Ishikawa (cell line): ENCODE measurements at regions not wholly inside any gene's neighbourhood (a gene's known extent, or its start where the extent isn't known, plus 50 kb on each side); places are given as distances from the start of the nearest gene placed in this dataset.

ENCODE experiments used
- CEBPB ChIP-seq: IDR thresholded peaks from 2 replicates; pipeline ENCODE4 v1.6.1; 2012
- CREB1 ChIP-seq: IDR thresholded peaks from 2 replicates; pipeline ENCODE4 v1.6.1; 2012; ENCODE audit warnings: low read depth
- EGR1 ChIP-seq: IDR thresholded peaks from 2 replicates; pipeline ENCODE4 v1.6.1; 2012
- EP300 ChIP-seq: IDR thresholded peaks from 2 replicates; pipeline ENCODE4 v1.6.1; 2012; ENCODE audit warnings: borderline replicate concordance
- FOXM1 ChIP-seq: IDR thresholded peaks from 2 replicates; pipeline ENCODE4 v1.6.1; 2012; ENCODE audit warnings: low read depth, borderline replicate concordance
- MAX ChIP-seq: IDR thresholded peaks from 2 replicates; pipeline ENCODE4 v1.6.1; 2012
- NFIC ChIP-seq: IDR thresholded peaks from 2 replicates; pipeline ENCODE4 v1.6.1; 2012
- RAD21 ChIP-seq: IDR thresholded peaks from 2 replicates; pipeline ENCODE4 v1.6.1; 2012; ENCODE audit warnings: low read depth
- TAF1 ChIP-seq: IDR thresholded peaks from 2 replicates; pipeline ENCODE4 v1.6.1; 2012; ENCODE audit warnings: low read depth, mild to moderate bottlenecking
- TCF12 ChIP-seq: IDR thresholded peaks from 2 replicates; pipeline ENCODE4 v1.6.1; 2012; ENCODE audit warnings: low read depth
- TEAD4 ChIP-seq: IDR thresholded peaks from 2 replicates; pipeline ENCODE4 v1.6.1; 2012
- YY1 ChIP-seq: IDR thresholded peaks from 2 replicates; pipeline ENCODE4 v1.6.1; 2012; ENCODE audit warnings: low read depth
- ZBTB7A ChIP-seq: IDR thresholded peaks from 2 replicates; pipeline ENCODE4 v1.6.1; 2012; ENCODE audit warnings: low read depth
- TF ChIP-seq, protein P1 (sequence below): IDR thresholded peaks from 2 replicates; pipeline ENCODE4 v1.6.1; 2012
- TF ChIP-seq, protein P2 (sequence below): IDR thresholded peaks from 2 replicates; pipeline ENCODE4 v1.6.1; 2012; ENCODE audit warnings: low read depth, mild to moderate bottlenecking

GRCh38 chr1:221620437-221621384, 121.2 kb downstream of the DUSP10 start:
- TF ChIP-seq NFIC: no peak
- TF ChIP-seq TEAD4: no peak
- TF ChIP-seq ZBTB7A: no peak
- TF ChIP-seq FOXM1: no peak
- TF ChIP-seq CEBPB: no peak
- no peak for TF ChIP-seq TCF12
- no peak for TF ChIP-seq YY1
- no peak for TF ChIP-seq MAX
- TF ChIP-seq, protein P1, sequence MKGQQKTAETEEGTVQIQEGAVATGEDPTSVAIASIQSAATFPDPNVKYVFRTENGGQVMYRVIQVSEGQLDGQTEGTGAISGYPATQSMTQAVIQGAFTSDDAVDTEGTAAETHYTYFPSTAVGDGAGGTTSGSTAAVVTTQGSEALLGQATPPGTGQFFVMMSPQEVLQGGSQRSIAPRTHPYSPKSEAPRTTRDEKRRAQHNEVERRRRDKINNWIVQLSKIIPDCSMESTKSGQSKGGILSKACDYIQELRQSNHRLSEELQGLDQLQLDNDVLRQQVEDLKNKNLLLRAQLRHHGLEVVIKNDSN: no peak
- TF ChIP-seq EGR1: no peak
- TF ChIP-seq CREB1: no peak
- no peak for TF ChIP-seq RAD21
- no peak for TF ChIP-seq EP300
- TF ChIP-seq TAF1: no peak

GRCh38 chr1:221621683-221622082, 120.2 kb downstream of the DUSP10 start:
- TF ChIP-seq TEAD4: no peak
- no peak for TF ChIP-seq MAX
- no peak for TF ChIP-seq EGR1
- no peak for TF ChIP-seq CEBPB
- TF ChIP-seq, protein P1: no peak
- TF ChIP-seq CREB1: no peak
- TF ChIP-seq FOXM1: no peak
- TF ChIP-seq RAD21: no peak
- no peak for TF ChIP-seq NFIC
- TF ChIP-seq, protein P2, sequence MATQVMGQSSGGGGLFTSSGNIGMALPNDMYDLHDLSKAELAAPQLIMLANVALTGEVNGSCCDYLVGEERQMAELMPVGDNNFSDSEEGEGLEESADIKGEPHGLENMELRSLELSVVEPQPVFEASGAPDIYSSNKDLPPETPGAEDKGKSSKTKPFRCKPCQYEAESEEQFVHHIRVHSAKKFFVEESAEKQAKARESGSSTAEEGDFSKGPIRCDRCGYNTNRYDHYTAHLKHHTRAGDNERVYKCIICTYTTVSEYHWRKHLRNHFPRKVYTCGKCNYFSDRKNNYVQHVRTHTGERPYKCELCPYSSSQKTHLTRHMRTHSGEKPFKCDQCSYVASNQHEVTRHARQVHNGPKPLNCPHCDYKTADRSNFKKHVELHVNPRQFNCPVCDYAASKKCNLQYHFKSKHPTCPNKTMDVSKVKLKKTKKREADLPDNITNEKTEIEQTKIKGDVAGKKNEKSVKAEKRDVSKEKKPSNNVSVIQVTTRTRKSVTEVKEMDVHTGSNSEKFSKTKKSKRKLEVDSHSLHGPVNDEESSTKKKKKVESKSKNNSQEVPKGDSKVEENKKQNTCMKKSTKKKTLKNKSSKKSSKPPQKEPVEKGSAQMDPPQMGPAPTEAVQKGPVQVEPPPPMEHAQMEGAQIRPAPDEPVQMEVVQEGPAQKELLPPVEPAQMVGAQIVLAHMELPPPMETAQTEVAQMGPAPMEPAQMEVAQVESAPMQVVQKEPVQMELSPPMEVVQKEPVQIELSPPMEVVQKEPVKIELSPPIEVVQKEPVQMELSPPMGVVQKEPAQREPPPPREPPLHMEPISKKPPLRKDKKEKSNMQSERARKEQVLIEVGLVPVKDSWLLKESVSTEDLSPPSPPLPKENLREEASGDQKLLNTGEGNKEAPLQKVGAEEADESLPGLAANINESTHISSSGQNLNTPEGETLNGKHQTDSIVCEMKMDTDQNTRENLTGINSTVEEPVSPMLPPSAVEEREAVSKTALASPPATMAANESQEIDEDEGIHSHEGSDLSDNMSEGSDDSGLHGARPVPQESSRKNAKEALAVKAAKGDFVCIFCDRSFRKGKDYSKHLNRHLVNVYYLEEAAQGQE: no peak
- no peak for TF ChIP-seq YY1
- no peak for TF ChIP-seq ZBTB7A
- no peak for TF ChIP-seq TAF1
- no peak for TF ChIP-seq EP300
- TF ChIP-seq TCF12: no peak

- TF ChIP-seq ZBTB7A (no peak), EGR1 (no peak), CEBPB (no peak), RAD21 (no peak), MAX (no peak), EP300 (no peak), CREB1 (no peak), TCF12 (no peak), FOXM1 (no peak)
- TF ChIP-seq, protein P1: no peak
Observed at GRCh38 chr1:221622389-221622788, 119.5 kb downstream of the DUSP10 start.

- no peak for TF ChIP-seq EGR1
- no peak for TF ChIP-seq CEBPB
- TF ChIP-seq TCF12: no peak
- no peak for TF ChIP-seq RAD21
Observed at GRCh38 chr1:221625026-221625425, 116.9 kb downstream of the DUSP10 start.

DNA sequence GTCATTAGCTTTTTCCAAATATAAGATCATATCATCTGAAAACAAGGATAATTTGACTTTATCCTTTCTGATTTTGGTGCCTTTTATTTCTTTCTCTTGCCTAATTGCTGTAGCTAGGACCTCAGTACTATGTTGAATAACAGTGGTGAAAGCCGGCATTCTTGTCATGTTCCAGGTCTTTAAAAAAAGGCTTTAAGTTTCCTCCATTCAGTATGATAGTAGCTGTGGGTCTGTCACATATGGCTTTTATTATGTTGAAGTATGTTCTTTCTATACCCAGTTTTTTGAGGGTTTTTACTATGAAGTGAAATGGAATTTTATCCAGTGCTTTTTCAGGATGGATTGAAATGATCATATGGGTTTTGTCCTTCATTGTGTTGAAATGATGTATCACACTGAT, 115.8 kb downstream of the DUSP10 start:
- TF ChIP-seq EGR1 (no peak), RAD21 (no peak), CEBPB (no peak), CREB1 (no peak), FOXM1 (no peak), ZBTB7A (no peak), TCF12 (no peak), YY1 (no peak), MAX (no peak), TEAD4 (no peak), EP300 (no peak), TAF1 (no peak), NFIC (no peak)
- TF ChIP-seq, protein P1: no peak
- TF ChIP-seq, protein P2: no peak
